Keratinocyte (primary cell): ENCODE measurements at regions not wholly inside any gene's neighbourhood (a gene's known extent, or its start where the extent isn't known, plus 50 kb on each side); places are given as distances from the start of the nearest gene placed in this dataset.

Experiments used
- DNase-seq: peaks from one replicate; pipeline ENCODE4 v3.0.0-alpha.2; 2011; ENCODE audit warnings: low read depth, missing footprints, low spot score
- FAIRE-seq: peaks from 2 replicates; lab custom pipeline; 2011; peaks lifted over from hg19 to GRCh38; lab: Jason Lieb, UNC
- H2AFZ ChIP-seq: 2 replicates; pipeline ENCODE4 v1.6.0; 2012; ENCODE audit warnings: low read length, control low read depth, inconsistent platforms; ENCODE audit not compliant: control insufficient read depth
- H3K27ac ChIP-seq: 2 replicates; pipeline ENCODE4 v1.5.1; 2011; ENCODE audit warnings: low read length; ENCODE audit not compliant: control insufficient read depth, insufficient read depth
- H3K27me3 ChIP-seq: 3 replicates; pipeline ENCODE4 v1.6.0; 2011; ENCODE audit warnings: low read length; ENCODE audit not compliant: control insufficient read depth, insufficient read depth; ENCODE audit errors: extremely low read depth
- H3K36me3 ChIP-seq, 2 experiments: 2 replicates in 1 of 2; 3 replicates in 1 of 2; pipeline ENCODE4 v1.5.1; 2011; ENCODE audit warnings: low read length in 2 of 2, mild to moderate bottlenecking in 1 of 2; ENCODE audit not compliant: control insufficient read depth in 2 of 2, insufficient read depth in 2 of 2; ENCODE audit errors: extremely low read depth in 1 of 2
- H3K4me1 ChIP-seq: 3 replicates; pipeline ENCODE4 v1.5.1; 2011; ENCODE audit warnings: low read length; ENCODE audit not compliant: control insufficient read depth, insufficient read depth; ENCODE audit errors: extremely low read depth
- H3K4me2 ChIP-seq: 3 replicates; pipeline ENCODE4 v1.6.0; 2011; ENCODE audit warnings: low read depth, low read length; ENCODE audit not compliant: control insufficient read depth, insufficient read depth; ENCODE audit errors: extremely low read depth
- H3K4me3 ChIP-seq, 3 experiments: fragments of 200-600 bp in 1 of 3; sonication (generic) in 1 of 3; 2 replicates in 2 of 3; 3 replicates in 1 of 3; pipeline ENCODE4 v1.5.1; 2011 to 2016; ENCODE audit warnings: low read length in 3 of 3, mild to moderate bottlenecking in 3 of 3, control low read depth in 2 of 3, inconsistent platforms in 1 of 3, low read depth in 1 of 3, mixed read lengths in 1 of 3, mixed run types in 1 of 3, moderate library complexity in 1 of 3; ENCODE audit not compliant: control insufficient read depth in 2 of 3, insufficient read depth in 2 of 3; ENCODE audit errors: extremely low read depth in 1 of 3
- H3K79me2 ChIP-seq: 2 replicates; pipeline ENCODE4 v1.6.0; 2012; ENCODE audit warnings: low read length; ENCODE audit not compliant: control insufficient read depth, insufficient read depth
- H3K9ac ChIP-seq: 3 replicates; pipeline ENCODE4 v1.6.0; 2011; ENCODE audit warnings: low read length; ENCODE audit not compliant: control insufficient read depth, insufficient read depth; ENCODE audit errors: extremely low read depth
- H3K9me1 ChIP-seq: 3 replicates; pipeline ENCODE4 v1.6.0; 2011; ENCODE audit warnings: low read length; ENCODE audit not compliant: control insufficient read depth, insufficient read depth; ENCODE audit errors: extremely low read depth
- H3K9me3 ChIP-seq: 2 replicates; pipeline ENCODE4 v1.5.1; 2012; ENCODE audit warnings: low read depth, low read length; ENCODE audit not compliant: control insufficient read depth
- H4K20me1 ChIP-seq: 3 replicates; pipeline ENCODE4 v1.6.0; 2011; ENCODE audit warnings: low read length; ENCODE audit not compliant: control insufficient read depth, insufficient read depth; ENCODE audit errors: extremely low read depth
- CTCF ChIP-seq, 3 experiments: IDR thresholded peaks in 1 of 3; conservative IDR thresholded peaks in 1 of 3; optimal IDR thresholded peaks in 1 of 3; 2 replicates in 2 of 3; 3 replicates in 1 of 3; pipeline versions ENCODE3 to v1.5.1; 2011; ENCODE audit warnings: low read length in 3 of 3, mild to moderate bottlenecking in 3 of 3, moderate library complexity in 2 of 3, control low read depth in 1 of 3, inconsistent platforms in 1 of 3; ENCODE audit not compliant: insufficient read depth in 2 of 3; ENCODE audit errors: extremely low read depth in 1 of 3
- EZH2 ChIP-seq: IDR thresholded peaks from one replicate; pipeline ENCODE4 v1.6.1; 2012; ENCODE audit warnings: inconsistent platforms, mild to moderate bottlenecking, low read length, moderate library complexity
- dilution Hi-C: fragments of 300-500 bp; cut with MboI; formaldehyde crosslinking; loops from one replicate; pipeline ENCODE4 v1.7.0; 2020; ENCODE audit warnings: low sequenced_read_pairs; ENCODE audit not compliant: extremely low pct_ligation_motif_present

GRCh38 chr2:122660786-122661634 is 905.6 kb downstream of the TSN start:
- FAIRE-seq (no peak), DNase-seq (no peak)
- dilution Hi-C loops, result no loop called here
- Histone ChIP-seq H4K20me1 (no peaks in the 10 kb centered on the region), H3K4me1 (no peaks in the 10 kb centered on the region), H3K36me3 (no peaks in the 10 kb centered on the region), H3K9me3 (no peaks in the 10 kb centered on the region), H3K4me2 (no peak overlapping the region), H3K4me3 (no peak overlapping the region), H2AFZ (no peak overlapping the region), H3K27me3 (peaks cover 8% of the 10 kb centered on the region), H3K79me2 (no peaks in the 10 kb centered on the region), H3K9me1 (no peaks in the 10 kb centered on the region), H3K27ac (no peak overlapping the region), H3K9ac (no peak overlapping the region)
- TF ChIP-seq EZH2 (no peak), CTCF (optimal IDR thresholded peaks at IDR 0.05 in 1 of 3, IDR thresholded peaks at IDR 0.05 in 1 of 3, conservative IDR thresholded peaks at IDR 0.05 in 1 of 3; ENCODE audit: extremely low read depth in 1 of 3, insufficient read depth in 2 of 3, low read length in 3 of 3) (no peak)

- Histone ChIP-seq H3K9me1 (no peaks in the 10 kb centered on the region), H3K9ac (no peak overlapping the region), H3K4me2 (no peak overlapping the region), H3K4me3 (no peak overlapping the region), H3K27me3 (peaks cover 8% of the 10 kb centered on the region), H3K79me2 (no peaks in the 10 kb centered on the region), H3K4me1 (no peaks in the 10 kb centered on the region), H3K27ac (no peak overlapping the region), H2AFZ (no peak overlapping the region), H3K9me3 (no peaks in the 10 kb centered on the region), H4K20me1 (no peaks in the 10 kb centered on the region), H3K36me3 (no peaks in the 10 kb centered on the region)
- DNase-seq, result no peak
- TF ChIP-seq EZH2, result no peak
- TF ChIP-seq CTCF (optimal IDR thresholded peaks at IDR 0.05 in 1 of 3, IDR thresholded peaks at IDR 0.05 in 1 of 3, conservative IDR thresholded peaks at IDR 0.05 in 1 of 3; ENCODE audit: extremely low read depth in 1 of 3, insufficient read depth in 2 of 3, low read length in 3 of 3), result no peak
- dilution Hi-C loops, result no loop called here
- FAIRE-seq, result no peak
These were observed 908.2 kb downstream of the TSN start for GRCh38 chr2:122663620-122664019.
